Upper lobe of right lung (tissue), 1 donor: ENCODE measurements at regions not wholly inside any gene's neighbourhood (a gene's known extent, or its start where the extent isn't known, plus 50 kb on each side); places are given as distances from the start of the nearest gene placed in this dataset.

Source experiments
- ATAC-seq: fragments of 200-7000 bp; cut with Tn5 transposase; one replicate; pipeline ENCODE4 v1.9.1; 2020; ENCODE audit warnings: mild to moderate bottlenecking, moderate library complexity
- DNase-seq: peaks from one replicate; pipeline ENCODE4 v3.0.0-alpha.2; 2020
- H3K27ac ChIP-seq: fragments of 200-600 bp; one replicate; pipeline ENCODE4 v1.8.0; 2022
- H3K27me3 ChIP-seq: fragments of 200-600 bp; one replicate; pipeline ENCODE4 v1.8.0; 2022; ENCODE audit warnings: mild to moderate bottlenecking
- H3K36me3 ChIP-seq: fragments of 200-600 bp; one replicate; pipeline ENCODE4 v1.8.0; 2022
- H3K4me1 ChIP-seq: fragments of 200-600 bp; one replicate; pipeline ENCODE4 v1.8.0; 2022
- H3K4me3 ChIP-seq: fragments of 200-600 bp; one replicate; pipeline ENCODE4 v1.8.0; 2022; ENCODE audit warnings: mild to moderate bottlenecking
- H3K9me3 ChIP-seq: fragments of 200-600 bp; one replicate; pipeline ENCODE4 v1.8.0; 2022
- CTCF ChIP-seq: fragments of 200-600 bp; IDR thresholded peaks from one replicate; pipeline ENCODE4 v1.8.0; 2022; ENCODE audit warnings: antibody characterized with exemption
- intact Hi-C: fragments of 100-400 bp; cut with DNase I; formaldehyde crosslinking; loops from one replicate; pipeline ENCODE4 v1.11.0; 2022
- donor health status: DM: no; HTN: yes; CAD: no; lungs with severe emphysema.

- no peaks in the 10 kb centered on the region for H3K36me3 ChIP-seq
- no peaks in the 10 kb centered on the region for H3K27me3 ChIP-seq
- intact Hi-C loops = no loop called here
- no peak overlapping the region for H3K27ac ChIP-seq
- no peak overlapping the region for H3K4me3 ChIP-seq
- H3K4me1 ChIP-seq = no peaks in the 10 kb centered on the region
- DNase-seq = no peak
- ATAC-seq = no peak
- H3K9me3 ChIP-seq = no peaks in the 10 kb centered on the region
- TF ChIP-seq CTCF = no peak
Observed at GRCh38 chrX:21295246-21295820, 78.9 kb upstream of the CNKSR2 start.

- intact Hi-C loops = no loop called here
- Histone ChIP-seq H3K27me3 (no peaks in the 10 kb centered on the region), H3K4me3 (no peak overlapping the region), H3K9me3 (no peaks in the 10 kb centered on the region), H3K4me1 (no peaks in the 10 kb centered on the region), H3K36me3 (no peaks in the 10 kb centered on the region), H3K27ac (no peak overlapping the region)
- no peak for TF ChIP-seq CTCF
- no peak for ATAC-seq
- no peak for DNase-seq
Observed at GRCh38 chrX:21305799-21306336, 68.3 kb upstream of the CNKSR2 start.

- TF ChIP-seq CTCF = no peak
- H3K27ac ChIP-seq = no peak overlapping the region
- H3K4me3 ChIP-seq = no peak overlapping the region
- no peak for ATAC-seq
- no peak for DNase-seq
- H3K36me3 ChIP-seq = no peaks in the 10 kb centered on the region
- H3K4me1 ChIP-seq = no peaks in the 10 kb centered on the region
- no peaks in the 10 kb centered on the region for H3K27me3 ChIP-seq
- intact Hi-C loops = no loop called here
- H3K9me3 ChIP-seq = no peaks in the 10 kb centered on the region
Observed at GRCh38 chrX:21319323-21319722, 54.9 kb upstream of the CNKSR2 start.
